Colonic mucosa (tissue), 4 donors: ENCODE measurements at regions not wholly inside any gene's neighbourhood (a gene's known extent, or its start where the extent isn't known, plus 50 kb on each side); places are given as distances from the start of the nearest gene placed in this dataset.
"Not testable (repeated sequence)": the region's sequence is repeated elsewhere in the genome, so short reads cannot be mapped to it uniquely, and the experiment has no call there.

ENCODE experiments used
- DNase-seq: peaks from one replicate; pipeline ENCODE4 v3.0.0-alpha.2; 2020
- H3K27ac ChIP-seq: fragments of 200-600 bp; one replicate; pipeline ENCODE4 v1.8.0; 2021
- H3K27me3 ChIP-seq: fragments of 200-600 bp; one replicate; pipeline ENCODE4 v1.8.0; 2021
- H3K36me3 ChIP-seq: fragments of 200-600 bp; one replicate; pipeline ENCODE4 v1.8.0; 2021
- H3K4me1 ChIP-seq: fragments of 200-600 bp; one replicate; pipeline ENCODE4 v1.8.0; 2021; ENCODE audit warnings: mild to moderate bottlenecking
- H3K4me3 ChIP-seq: fragments of 200-600 bp; one replicate; pipeline ENCODE4 v1.8.0; 2021
- H3K9ac ChIP-seq, 2 donors: one replicate each; pipeline ENCODE4 v1.7.0; 2013; ENCODE audit warnings: control low read depth in 2 of 2, low read depth in 2 of 2, low read length in 2 of 2
- H3K9me3 ChIP-seq: fragments of 200-600 bp; one replicate; pipeline ENCODE4 v1.8.0; 2021
- CTCF ChIP-seq: fragments of 200-600 bp; IDR thresholded peaks from one replicate; pipeline ENCODE4 v1.8.0; 2022; ENCODE audit warnings: antibody characterized with exemption, mild to moderate bottlenecking
- intact Hi-C: fragments of 100-400 bp; cut with DNase I; formaldehyde crosslinking; loops from one replicate; pipeline ENCODE4 v1.14.1; 2022
- donor health status: healthy.
- donor health status: DM: no; HTN: no; CAD: no.
- donor health status: DM: no; HTN: no; CAD: no.

- Histone ChIP-seq H3K4me1 (no peaks in the 10 kb centered on the region), H3K4me3 (no peak overlapping the region), H3K27ac (no peak overlapping the region), H3K36me3 (no peaks in the 10 kb centered on the region), H3K9ac (no peak overlapping the region), H3K9me3 (no peaks in the 10 kb centered on the region), H3K27me3 (no peaks in the 10 kb centered on the region)
- TF ChIP-seq CTCF: no peak
- intact Hi-C loops: no loop called here
- DNase-seq: no peak
These were observed 388.4 kb upstream of the MAOA start for GRCh38 chrX:43267652-43268051.

- DNase-seq: no peak
These were observed 386.9 kb upstream of the MAOA start for GRCh38 chrX:43269201-43269600.

GRCh38 chrX:43277879-43278278, 378.2 kb upstream of the MAOA start:
- no peaks in the 10 kb centered on the region for H3K36me3 ChIP-seq
- no peak overlapping the region for H3K4me3 ChIP-seq
- H3K9me3 ChIP-seq: no peaks in the 10 kb centered on the region
- no peaks in the 10 kb centered on the region for H3K27me3 ChIP-seq
- H3K27ac ChIP-seq: no peak overlapping the region
- intact Hi-C loops: no loop called here
- no peak for TF ChIP-seq CTCF
- H3K4me1 ChIP-seq: no peaks in the 10 kb centered on the region
- H3K9ac ChIP-seq: no peak overlapping the region
- no peak for DNase-seq

More at GRCh38 chrX:43269201-43269600, 386.9 kb upstream of the MAOA start:
- intact Hi-C loops: no loop called here
- no peaks in the 10 kb centered on the region for H3K9me3 ChIP-seq
- no peak for TF ChIP-seq CTCF
- H3K36me3 ChIP-seq: no peaks in the 10 kb centered on the region
- H3K27ac ChIP-seq: no peak overlapping the region
- H3K4me1 ChIP-seq: no peaks in the 10 kb centered on the region
- H3K27me3 ChIP-seq: no peaks in the 10 kb centered on the region
- no peak overlapping the region for H3K9ac ChIP-seq
- H3K4me3 ChIP-seq: no peak overlapping the region

GRCh38 chrX:43278440-43278839, 377.7 kb upstream of the MAOA start:
- H3K4me1 ChIP-seq: no peaks in the 10 kb centered on the region
- intact Hi-C loops: no loop called here
- H3K36me3 ChIP-seq: no peaks in the 10 kb centered on the region
- no peak for DNase-seq
- no peak overlapping the region for H3K4me3 ChIP-seq
- no peak for TF ChIP-seq CTCF
- H3K9ac ChIP-seq: no peak overlapping the region
- H3K27ac ChIP-seq: no peak overlapping the region
- no peaks in the 10 kb centered on the region for H3K9me3 ChIP-seq
- H3K27me3 ChIP-seq: no peaks in the 10 kb centered on the region

GRCh38 chrX:43279341-43279808, 376.7 kb upstream of the MAOA start:
- H3K36me3 ChIP-seq: no peaks in the 10 kb centered on the region
- H3K9me3 ChIP-seq: no peaks in the 10 kb centered on the region
- intact Hi-C loops: no loop called here
- H3K9ac ChIP-seq: no peak overlapping the region
- no peaks in the 10 kb centered on the region for H3K27me3 ChIP-seq
- no peak for TF ChIP-seq CTCF
- no peak overlapping the region for H3K4me3 ChIP-seq
- H3K27ac ChIP-seq: no peak overlapping the region
- H3K4me1 ChIP-seq: no peaks in the 10 kb centered on the region
- DNase-seq: no peak

- Histone ChIP-seq H3K9ac (no peak overlapping the region), H3K27me3 (no peaks in the 10 kb centered on the region), H3K36me3 (no peaks in the 10 kb centered on the region), H3K9me3 (no peaks in the 10 kb centered on the region), H3K27ac (no peak overlapping the region), H3K4me3 (no peak overlapping the region), H3K4me1 (no peaks in the 10 kb centered on the region)
- TF ChIP-seq CTCF: no peak
- intact Hi-C loops: no loop called here
- no peak for DNase-seq
These were observed 372.9 kb upstream of the MAOA start for GRCh38 chrX:43283187-43283586.

- H3K27me3 ChIP-seq, H3K36me3 ChIP-seq, H3K9ac ChIP-seq, intact Hi-C loops, H3K4me1 ChIP-seq, DNase-seq, H3K4me3 ChIP-seq, H3K27ac ChIP-seq, H3K9me3 ChIP-seq: not testable (repeated sequence)
These were observed 344.5 kb upstream of the MAOA start for GRCh38 chrX:43311625-43312024.
